Type B pancreatic cell (in vitro differentiated cells): ENCODE measurements at regions not wholly inside any gene's neighbourhood (a gene's known extent, or its start where the extent isn't known, plus 50 kb on each side); places are given as distances from the start of the nearest gene placed in this dataset.

ENCODE experiments used
- DNase-seq: peaks from one replicate; pipeline ENCODE4 v3.0.0; 2021; ENCODE audit warnings: mixed read lengths; ENCODE audit not compliant: unreplicated experiment; ENCODE audit errors: extremely low spot score
- H3K27ac Mint-ChIP-seq: 2 replicates; pipeline ENCODE4 v1.8.0; 2021; ENCODE audit warnings: mild to moderate bottlenecking, mixed read lengths
- H3K27me3 Mint-ChIP-seq: 2 replicates; pipeline ENCODE4 v1.8.0; 2021; ENCODE audit warnings: mixed read lengths
- H3K36me3 Mint-ChIP-seq: 2 replicates; pipeline ENCODE4 v1.8.0; 2021; ENCODE audit warnings: mixed read lengths
- H3K4me1 Mint-ChIP-seq: one replicate; pipeline ENCODE4 v1.8.0; 2021; ENCODE audit warnings: mixed read lengths; ENCODE audit not compliant: unreplicated experiment
- H3K4me3 Mint-ChIP-seq: 2 replicates; pipeline ENCODE4 v1.8.0; 2021; ENCODE audit warnings: mild to moderate bottlenecking, mixed read lengths
- H3K9me3 Mint-ChIP-seq: 2 replicates; pipeline ENCODE4 v1.8.0; 2021; ENCODE audit warnings: mixed read lengths
- TF ChIP-seq, protein P1 (sequence below): fragments of 200-600 bp; sonication (generic); conservative IDR thresholded peaks from 2 replicates; pipeline ENCODE4 v1.5.0; 2021; ENCODE audit warnings: antibody characterized with exemption, mild to moderate bottlenecking

- peaks cover 38% of the 10 kb centered on the region for H3K4me1 Mint-ChIP-seq
- no peak overlapping the region for H3K27ac Mint-ChIP-seq
- no peaks in the 10 kb centered on the region for H3K36me3 Mint-ChIP-seq
- no peaks in the 10 kb centered on the region for H3K9me3 Mint-ChIP-seq
- H3K4me3 Mint-ChIP-seq, result no peak overlapping the region
- TF ChIP-seq, protein P1, sequence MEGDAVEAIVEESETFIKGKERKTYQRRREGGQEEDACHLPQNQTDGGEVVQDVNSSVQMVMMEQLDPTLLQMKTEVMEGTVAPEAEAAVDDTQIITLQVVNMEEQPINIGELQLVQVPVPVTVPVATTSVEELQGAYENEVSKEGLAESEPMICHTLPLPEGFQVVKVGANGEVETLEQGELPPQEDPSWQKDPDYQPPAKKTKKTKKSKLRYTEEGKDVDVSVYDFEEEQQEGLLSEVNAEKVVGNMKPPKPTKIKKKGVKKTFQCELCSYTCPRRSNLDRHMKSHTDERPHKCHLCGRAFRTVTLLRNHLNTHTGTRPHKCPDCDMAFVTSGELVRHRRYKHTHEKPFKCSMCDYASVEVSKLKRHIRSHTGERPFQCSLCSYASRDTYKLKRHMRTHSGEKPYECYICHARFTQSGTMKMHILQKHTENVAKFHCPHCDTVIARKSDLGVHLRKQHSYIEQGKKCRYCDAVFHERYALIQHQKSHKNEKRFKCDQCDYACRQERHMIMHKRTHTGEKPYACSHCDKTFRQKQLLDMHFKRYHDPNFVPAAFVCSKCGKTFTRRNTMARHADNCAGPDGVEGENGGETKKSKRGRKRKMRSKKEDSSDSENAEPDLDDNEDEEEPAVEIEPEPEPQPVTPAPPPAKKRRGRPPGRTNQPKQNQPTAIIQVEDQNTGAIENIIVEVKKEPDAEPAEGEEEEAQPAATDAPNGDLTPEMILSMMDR, result no peak
- DNase-seq, result no peak
- peaks cover 2% of the 10 kb centered on the region for H3K27me3 Mint-ChIP-seq
These were observed 66.5 kb downstream of the SLIT2 start for GRCh38 chr4:20318001-20318908.

- H3K4me1 Mint-ChIP-seq, result peaks cover 41% of the 10 kb centered on the region
- TF ChIP-seq, protein P1, result no peak
- H3K27ac Mint-ChIP-seq, result no peak overlapping the region
- no peaks in the 10 kb centered on the region for H3K36me3 Mint-ChIP-seq
- no peak for DNase-seq
- no peaks in the 10 kb centered on the region for H3K9me3 Mint-ChIP-seq
- H3K4me3 Mint-ChIP-seq, result no peak overlapping the region
- peaks cover 2% of the 10 kb centered on the region for H3K27me3 Mint-ChIP-seq
These were observed 67.2 kb downstream of the SLIT2 start for GRCh38 chr4:20318909-20319277.

DNA sequence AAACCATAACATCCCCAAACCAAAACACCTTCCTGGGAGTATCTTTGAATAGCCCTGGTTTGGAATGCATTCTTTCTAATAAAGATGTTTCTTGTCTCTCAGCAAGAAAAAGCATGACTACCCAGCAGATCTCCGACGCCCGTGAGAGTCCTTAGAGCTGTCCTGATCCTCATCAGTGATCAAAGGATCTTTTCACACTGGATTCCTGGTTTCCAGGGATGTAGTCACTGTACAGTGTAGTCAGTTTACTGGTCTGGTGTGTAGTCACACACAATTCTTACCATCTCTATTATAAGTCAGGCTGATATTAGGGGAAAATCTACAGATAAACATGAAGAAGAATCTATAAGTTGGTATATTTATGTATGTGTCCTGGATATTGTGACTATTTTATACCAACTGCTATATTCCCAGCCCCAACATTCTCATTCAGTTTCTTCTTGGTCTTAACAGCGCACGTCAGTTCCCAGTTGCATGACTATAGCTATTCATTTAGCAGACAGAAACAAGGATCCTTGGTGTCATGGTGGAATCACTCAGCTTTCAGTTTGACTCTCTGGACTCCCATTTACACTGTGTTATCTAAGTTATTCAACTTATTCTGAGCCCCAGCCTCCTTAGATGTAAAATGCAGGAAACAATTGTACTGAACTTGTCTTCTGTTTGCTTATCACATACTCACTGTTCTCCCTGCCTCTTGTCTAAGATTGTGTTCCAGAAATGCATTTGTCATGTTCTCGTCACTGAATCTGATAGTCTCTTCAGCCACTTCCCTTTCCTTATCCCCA lies 68.3 kb downstream of the SLIT2 start:
- Mint-ChIP-seq H3K27ac (no peak overlapping the region), H3K27me3 (peaks cover 2% of the 10 kb centered on the region), H3K9me3 (no peaks in the 10 kb centered on the region), H3K4me1 (peaks cover 44% of the 10 kb centered on the region), H3K4me3 (no peak overlapping the region), H3K36me3 (no peaks in the 10 kb centered on the region)
- no peak for DNase-seq
- TF ChIP-seq, protein P1, result no peak

- Mint-ChIP-seq H3K27me3 (no peaks in the 10 kb centered on the region), H3K4me1 (peaks cover 27% of the 10 kb centered on the region), H3K4me3 (no peak overlapping the region), H3K36me3 (no peaks in the 10 kb centered on the region), H3K9me3 (no peaks in the 10 kb centered on the region), H3K27ac (no peak overlapping the region)
- TF ChIP-seq, protein P1, result no peak
- DNase-seq, result no peak
These were observed 72.3 kb downstream of the SLIT2 start for GRCh38 chr4:20323991-20324390.

DNA sequence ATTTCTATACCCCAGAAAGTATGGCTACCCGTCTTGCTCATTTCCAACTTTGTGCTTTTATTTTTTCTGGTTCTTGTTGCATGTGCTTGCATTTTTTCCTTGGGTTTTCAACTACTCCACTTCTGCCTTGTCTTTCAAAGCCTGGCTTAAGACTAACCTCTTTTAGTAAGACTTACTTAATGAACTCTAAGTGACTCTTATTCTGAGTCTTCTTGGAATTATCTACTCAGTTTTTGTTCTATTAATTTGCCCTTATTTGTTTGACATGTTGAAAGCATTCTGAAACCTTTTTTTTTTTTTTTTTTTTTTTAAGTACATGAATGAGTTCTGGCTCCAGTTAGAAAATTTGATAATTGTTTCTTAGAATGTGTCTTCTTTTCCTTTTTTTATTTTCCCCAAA lies 74.8 kb downstream of the SLIT2 start:
- no peaks in the 10 kb centered on the region for H3K36me3 Mint-ChIP-seq
- no peak for DNase-seq
- TF ChIP-seq, protein P1, result no peak
- no peak overlapping the region for H3K27ac Mint-ChIP-seq
- H3K4me3 Mint-ChIP-seq, result no peak overlapping the region
- H3K4me1 Mint-ChIP-seq, result peaks cover 11% of the 10 kb centered on the region
- H3K9me3 Mint-ChIP-seq, result no peaks in the 10 kb centered on the region
- H3K27me3 Mint-ChIP-seq, result no peaks in the 10 kb centered on the region
